ENCODE measurements at regions not wholly inside any gene's neighbourhood (a gene's known extent, or its start where the extent isn't known, plus 50 kb on each side); places are given as distances from the start of the nearest gene placed in this dataset.

- WGBS = 78% methylated on average over 3 of the region's 3 CpGs
- no peaks in the 10 kb centered on the region for H3K27me3 ChIP-seq (ENCODE audit: control insufficient read depth in 4 of 4, insufficient read depth in 4 of 4, low read length in 3 of 4)
- no peak for DNase-seq (ENCODE audit: low spot score)
- H3K4me3 ChIP-seq (ENCODE audit: low read depth in 1 of 3, low read length in 3 of 3) = no peak overlapping the region
- TF ChIP-seq NR2F2 (IDR thresholded peaks at IDR 0.05) (no peak), REST (IDR thresholded peaks at IDR 0.05) (no peak), RXRA (IDR thresholded peaks at IDR 0.05) (no peak), CTCF (IDR thresholded peaks at IDR 0.05; ENCODE audit: low read depth, low read length, missing input control) (peak; percentile 6), JUND (IDR thresholded peaks at IDR 0.05) (no peak), EGR1 (IDR thresholded peaks at IDR 0.05; ENCODE audit: low read depth in 2 of 2) (no peak), SP1 (IDR thresholded peaks at IDR 0.05) (no peak), TAF1 (conservative IDR thresholded peaks at IDR 0.05) (no peak)
- H3K9me3 ChIP-seq (ENCODE audit: control insufficient read depth in 4 of 4, low read length in 3 of 4) = no peaks in the 10 kb centered on the region
- no peak overlapping the region for H3K9ac ChIP-seq (ENCODE audit: low read depth in 1 of 2, low read length in 2 of 2)
- no peaks in the 10 kb centered on the region for H3K4me1 ChIP-seq (ENCODE audit: control insufficient read depth in 4 of 4, insufficient read depth in 4 of 4, low read length in 3 of 4)
- no peaks in the 10 kb centered on the region for H3K36me3 ChIP-seq (ENCODE audit: control insufficient read depth in 4 of 4, insufficient read depth in 3 of 4, low read depth in 1 of 4, low read length in 3 of 4)
- no peak overlapping the region for H3K27ac ChIP-seq (ENCODE audit: low read depth in 1 of 2, low read length in 2 of 2)
Observed at GRCh38 chr13:46992383-46992952, 95.6 kb upstream of the HTR2A start.

GRCh38 chr13:46983881-46984280, 87.0 kb upstream of the HTR2A start:
- Histone ChIP-seq H3K36me3 (ENCODE audit: control insufficient read depth in 4 of 4, insufficient read depth in 3 of 4, low read depth in 1 of 4, low read length in 3 of 4) (no peaks in the 10 kb centered on the region), H3K9me3 (ENCODE audit: control insufficient read depth in 4 of 4, low read length in 3 of 4) (no peaks in the 10 kb centered on the region), H3K9ac (ENCODE audit: low read depth in 1 of 2, low read length in 2 of 2) (no peak overlapping the region), H3K4me1 (ENCODE audit: control insufficient read depth in 4 of 4, insufficient read depth in 4 of 4, low read length in 3 of 4) (peaks cover 0 to 1% (median 0%) of the 10 kb centered on the region in 4 donors), H3K4me3 (ENCODE audit: low read depth in 1 of 3, low read length in 3 of 3) (no peak overlapping the region), H3K27ac (ENCODE audit: low read depth in 1 of 2, low read length in 2 of 2) (no peak overlapping the region), H3K27me3 (ENCODE audit: control insufficient read depth in 4 of 4, insufficient read depth in 4 of 4, low read length in 3 of 4) (no peaks in the 10 kb centered on the region)
- DNase-seq (ENCODE audit: low spot score) = no peak
- TF ChIP-seq ZBTB33 (IDR thresholded peaks at IDR 0.05) = no peak
- no peak for TF ChIP-seq RXRA (IDR thresholded peaks at IDR 0.05)
- TF ChIP-seq SP1 (IDR thresholded peaks at IDR 0.05) = no peak
- 88% methylated on average over 1 of the region's 1 CpG for WGBS
